HG03175 (cell line): ENCODE measurements at regions not wholly inside any gene's neighbourhood (a gene's known extent, or its start where the extent isn't known, plus 50 kb on each side); places are given as distances from the start of the nearest gene placed in this dataset.
A peak's percentile ranks its signal among the peaks of the same experiment; 100 is the strongest.
"Not testable (repeated sequence)": the region's sequence is repeated elsewhere in the genome, so short reads cannot be mapped to it uniquely, and the experiment has no call there.

ENCODE experiments used
- ATAC-seq: cut with Tn5 transposase; IDR thresholded peaks from one replicate; pipeline ENCODE4 v1.9.1; 2021; ENCODE audit warnings: mild to moderate bottlenecking, moderate library complexity; ENCODE audit not compliant: unreplicated experiment

- ATAC-seq: no peak
Observed at GRCh38 chr10:85284778-85285770, 956.7 kb downstream of the CCSER2 start.

GRCh38 chr10:85293483-85293882 is 965.1 kb downstream of the CCSER2 start:
- no peak for ATAC-seq

GRCh38 chr10:85311613-85312337 is 983.4 kb downstream of the CCSER2 start:
- ATAC-seq: no peak

- no peak for ATAC-seq
Observed at GRCh38 chr10:85315657-85316056, 987.3 kb downstream of the CCSER2 start.

GRCh38 chr10:85316276-85316675 is 987.9 kb downstream of the CCSER2 start:
- ATAC-seq: no peak

- ATAC-seq: peak; percentile 57
Observed at GRCh38 chr10:85317827-85318226, 989.4 kb downstream of the CCSER2 start.

GRCh38 chr10:85318809-85319807 is 990.7 kb downstream of the CCSER2 start:
- no peak for ATAC-seq

GRCh38 chr10:85319826-85320225 is 991.4 kb downstream of the CCSER2 start:
- ATAC-seq: no peak

GRCh38 chr10:85333594-85333993 is 1005.2 kb downstream of the CCSER2 start:
- no peak for ATAC-seq

GRCh38 chr10:85362401-85362800 is 1004.2 kb downstream of the GRID1 start:
- ATAC-seq: no peak

- ATAC-seq: no peak
Observed at GRCh38 chr10:85377029-85377806, 989.4 kb downstream of the GRID1 start.

- ATAC-seq: no peak
Observed at GRCh38 chr10:85379338-85379737, 987.3 kb downstream of the GRID1 start.

- no peak for ATAC-seq
Observed at GRCh38 chr10:85400981-85401695, 965.5 kb downstream of the GRID1 start.

GRCh38 chr10:85402541-85402940 is 964.1 kb downstream of the GRID1 start:
- ATAC-seq: no peak

- no peak for ATAC-seq
Observed at GRCh38 chr10:85407088-85407487, 959.5 kb downstream of the GRID1 start.

GRCh38 chr10:85408388-85408787 is 958.2 kb downstream of the GRID1 start:
- ATAC-seq: no peak

GRCh38 chr10:85410586-85410985 is 956.0 kb downstream of the GRID1 start:
- ATAC-seq: not testable (repeated sequence)

- no peak for ATAC-seq
Observed at GRCh38 chr10:85413570-85413969, 953.0 kb downstream of the GRID1 start.

- ATAC-seq: no peak
Observed at GRCh38 chr10:85420501-85421191, 945.9 kb downstream of the GRID1 start.
